ENCODE measurements at regions not wholly inside any gene's neighbourhood (a gene's known extent, or its start where the extent isn't known, plus 50 kb on each side); places are given as distances from the start of the nearest gene placed in this dataset.

- no peak for DNase-seq
These were observed 1706.9 kb upstream of the RAG2 start for GRCh38 chr11:38304926-38305325.

- DNase-seq, result no peak
These were observed 1704.5 kb upstream of the RAG2 start for GRCh38 chr11:38302564-38302963.

- no peak for DNase-seq
These were observed 1702.5 kb upstream of the RAG2 start for GRCh38 chr11:38300570-38300969.

- DNase-seq, result peak in 2 of 58 donors; percentile 1 to 3
These were observed 1698.3 kb upstream of the RAG2 start for GRCh38 chr11:38296211-38296776.

- no peak for DNase-seq
These were observed 1684.7 kb upstream of the RAG2 start for GRCh38 chr11:38282718-38283117.

GRCh38 chr11:38278457-38279141 is 1680.6 kb upstream of the RAG2 start:
- DNase-seq, result peak in 2 of 58 donors; percentile 1 to 4

GRCh38 chr11:38274031-38274430 is 1676.0 kb upstream of the RAG2 start:
- DNase-seq, result no peak

- no peak for DNase-seq
These were observed 1674.3 kb upstream of the RAG2 start for GRCh38 chr11:38272376-38272775.

- no peak for DNase-seq
These were observed 1668.7 kb upstream of the RAG2 start for GRCh38 chr11:38266691-38267090.

- DNase-seq, result no peak
These were observed 1658.4 kb upstream of the RAG2 start for GRCh38 chr11:38256436-38256835.

GRCh38 chr11:38254913-38255312 is 1656.9 kb upstream of the RAG2 start:
- no peak for DNase-seq

- DNase-seq, result no peak
These were observed 1654.6 kb upstream of the RAG2 start for GRCh38 chr11:38252620-38253019.

- no peak for DNase-seq
These were observed 1648.4 kb upstream of the RAG2 start for GRCh38 chr11:38246451-38246850.

GRCh38 chr11:38226684-38227083 is 1628.6 kb upstream of the RAG2 start:
- DNase-seq, result no peak

- no peak for DNase-seq
These were observed 1623.3 kb upstream of the RAG2 start for GRCh38 chr11:38221295-38221694.

GRCh38 chr11:38219636-38220035 is 1621.6 kb upstream of the RAG2 start:
- no peak for DNase-seq

GRCh38 chr11:38208951-38209350 is 1610.9 kb upstream of the RAG2 start:
- DNase-seq, result no peak

- DNase-seq, result no peak
These were observed 1608.6 kb upstream of the RAG2 start for GRCh38 chr11:38206663-38207062.

- no peak for DNase-seq
These were observed 1593.1 kb upstream of the RAG2 start for GRCh38 chr11:38191101-38191500.

GRCh38 chr11:38182126-38182866 is 1584.3 kb upstream of the RAG2 start:
- DNase-seq, result no peak

GRCh38 chr11:38176686-38177322 is 1578.8 kb upstream of the RAG2 start:
- DNase-seq, result no peak

GRCh38 chr11:38173676-38174075 is 1575.6 kb upstream of the RAG2 start:
- no peak for DNase-seq

All from anterior cingulate cortex (tissue), 58 donors.